ENCODE measurements at regions not wholly inside any gene's neighbourhood (a gene's known extent, or its start where the extent isn't known, plus 50 kb on each side); places are given as distances from the start of the nearest gene placed in this dataset.

DNA sequence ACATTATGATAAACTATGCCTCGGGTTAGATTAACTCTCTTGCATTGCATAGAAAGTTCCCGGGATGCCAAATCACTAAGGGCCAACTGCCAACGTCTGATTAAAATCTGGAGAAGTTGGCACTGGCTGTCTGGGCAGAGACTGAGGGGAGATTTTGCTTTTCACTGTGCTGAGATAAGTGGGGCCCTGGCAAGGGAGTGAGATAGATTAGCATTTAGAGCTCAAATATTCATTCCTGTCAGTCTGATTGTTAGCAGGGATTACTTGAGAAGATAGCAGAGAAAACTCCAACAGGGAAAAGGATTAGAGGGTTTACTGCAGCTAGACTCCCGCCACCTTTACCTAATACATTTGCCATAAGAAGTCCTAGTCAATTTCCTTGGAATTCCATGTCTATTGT, 714.1 kb upstream of the CHRM3 start:
- in situ Hi-C loops (cut with MboI; ENCODE audit: low pct_unique_long_range_greater_than_20kb, low sequenced_read_pairs, unreplicated experiment), result no loop called here
- TF ChIP-seq, protein P1, sequence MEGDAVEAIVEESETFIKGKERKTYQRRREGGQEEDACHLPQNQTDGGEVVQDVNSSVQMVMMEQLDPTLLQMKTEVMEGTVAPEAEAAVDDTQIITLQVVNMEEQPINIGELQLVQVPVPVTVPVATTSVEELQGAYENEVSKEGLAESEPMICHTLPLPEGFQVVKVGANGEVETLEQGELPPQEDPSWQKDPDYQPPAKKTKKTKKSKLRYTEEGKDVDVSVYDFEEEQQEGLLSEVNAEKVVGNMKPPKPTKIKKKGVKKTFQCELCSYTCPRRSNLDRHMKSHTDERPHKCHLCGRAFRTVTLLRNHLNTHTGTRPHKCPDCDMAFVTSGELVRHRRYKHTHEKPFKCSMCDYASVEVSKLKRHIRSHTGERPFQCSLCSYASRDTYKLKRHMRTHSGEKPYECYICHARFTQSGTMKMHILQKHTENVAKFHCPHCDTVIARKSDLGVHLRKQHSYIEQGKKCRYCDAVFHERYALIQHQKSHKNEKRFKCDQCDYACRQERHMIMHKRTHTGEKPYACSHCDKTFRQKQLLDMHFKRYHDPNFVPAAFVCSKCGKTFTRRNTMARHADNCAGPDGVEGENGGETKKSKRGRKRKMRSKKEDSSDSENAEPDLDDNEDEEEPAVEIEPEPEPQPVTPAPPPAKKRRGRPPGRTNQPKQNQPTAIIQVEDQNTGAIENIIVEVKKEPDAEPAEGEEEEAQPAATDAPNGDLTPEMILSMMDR (IDR thresholded peaks at IDR 0.05; ENCODE audit: extremely low read depth, insufficient read depth, missing control alignments), result no peak
- no peak for DNase-seq (ENCODE audit: low spot score)

DNA sequence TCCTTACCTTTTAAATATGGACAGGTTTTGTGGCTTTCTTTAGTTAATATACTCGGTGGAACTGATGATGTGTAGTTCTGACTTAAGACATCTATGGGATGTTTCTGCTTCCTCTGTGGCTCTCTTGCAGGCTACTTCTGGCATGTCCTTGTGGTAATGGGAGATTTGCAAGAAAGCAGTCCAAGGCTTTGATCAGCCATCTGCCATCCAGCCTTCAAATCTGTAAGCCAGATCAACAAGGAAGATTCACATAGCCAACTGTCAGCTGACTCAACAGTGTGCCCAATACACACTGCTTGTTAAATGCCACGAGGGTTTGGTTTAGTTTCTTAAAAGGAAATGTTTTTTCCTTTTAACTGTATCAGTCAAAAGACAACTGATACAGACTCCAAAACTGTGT, 722.2 kb upstream of the CHRM3 start:
- TF ChIP-seq, protein P1 (IDR thresholded peaks at IDR 0.05; ENCODE audit: extremely low read depth, insufficient read depth, missing control alignments), result no peak
- no peak for DNase-seq (ENCODE audit: low spot score)
- in situ Hi-C loops (cut with MboI; ENCODE audit: low pct_unique_long_range_greater_than_20kb, low sequenced_read_pairs, unreplicated experiment), result no loop called here

DNA sequence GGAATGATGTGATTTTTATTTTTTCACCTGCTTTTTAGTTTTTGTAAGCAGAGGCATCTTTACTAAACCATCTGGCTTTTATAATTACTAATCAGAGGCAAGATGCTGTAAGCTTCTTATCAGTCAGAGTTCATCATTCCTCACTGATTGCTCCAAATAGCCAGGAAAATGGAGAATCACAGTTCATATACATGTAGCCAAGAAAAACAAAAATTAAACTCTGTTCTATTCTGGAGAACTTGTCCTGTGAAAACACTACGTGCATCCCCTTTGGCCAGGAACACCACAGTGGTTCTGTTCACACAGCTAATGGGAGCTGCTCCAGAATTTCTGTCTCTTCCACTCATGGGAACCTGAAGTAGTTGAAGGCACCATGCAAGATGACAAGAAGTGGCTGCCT, 725.5 kb upstream of the CHRM3 start:
- TF ChIP-seq, protein P1 (IDR thresholded peaks at IDR 0.05; ENCODE audit: extremely low read depth, insufficient read depth, missing control alignments), result no peak
- no peak for DNase-seq (ENCODE audit: low spot score)
- in situ Hi-C loops (cut with MboI; ENCODE audit: low pct_unique_long_range_greater_than_20kb, low sequenced_read_pairs, unreplicated experiment), result no loop called here

DNA sequence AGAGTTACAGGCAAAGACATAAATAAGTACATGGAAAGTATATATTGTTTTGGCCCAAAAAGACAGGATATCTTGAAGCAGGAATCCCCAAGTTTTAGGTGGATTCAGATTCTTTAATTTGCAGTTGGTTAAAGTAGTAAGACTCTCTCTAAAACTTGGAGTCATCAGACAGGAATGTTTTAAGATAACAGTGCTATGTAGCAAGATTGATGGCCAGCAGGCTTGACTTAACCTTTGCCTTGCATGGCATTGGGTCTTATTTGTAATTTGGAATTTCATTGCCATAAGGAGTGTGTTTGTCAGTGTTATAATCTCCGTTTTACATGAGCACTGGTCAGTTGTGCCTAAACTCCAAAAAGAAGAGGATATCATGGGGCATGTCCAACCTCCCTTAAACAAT, 727.6 kb upstream of the CHRM3 start:
- no peak for DNase-seq (ENCODE audit: low spot score)
- in situ Hi-C loops (cut with MboI; ENCODE audit: low pct_unique_long_range_greater_than_20kb, low sequenced_read_pairs, unreplicated experiment), result no loop called here
- TF ChIP-seq, protein P1 (IDR thresholded peaks at IDR 0.05; ENCODE audit: extremely low read depth, insufficient read depth, missing control alignments), result no peak

DNA sequence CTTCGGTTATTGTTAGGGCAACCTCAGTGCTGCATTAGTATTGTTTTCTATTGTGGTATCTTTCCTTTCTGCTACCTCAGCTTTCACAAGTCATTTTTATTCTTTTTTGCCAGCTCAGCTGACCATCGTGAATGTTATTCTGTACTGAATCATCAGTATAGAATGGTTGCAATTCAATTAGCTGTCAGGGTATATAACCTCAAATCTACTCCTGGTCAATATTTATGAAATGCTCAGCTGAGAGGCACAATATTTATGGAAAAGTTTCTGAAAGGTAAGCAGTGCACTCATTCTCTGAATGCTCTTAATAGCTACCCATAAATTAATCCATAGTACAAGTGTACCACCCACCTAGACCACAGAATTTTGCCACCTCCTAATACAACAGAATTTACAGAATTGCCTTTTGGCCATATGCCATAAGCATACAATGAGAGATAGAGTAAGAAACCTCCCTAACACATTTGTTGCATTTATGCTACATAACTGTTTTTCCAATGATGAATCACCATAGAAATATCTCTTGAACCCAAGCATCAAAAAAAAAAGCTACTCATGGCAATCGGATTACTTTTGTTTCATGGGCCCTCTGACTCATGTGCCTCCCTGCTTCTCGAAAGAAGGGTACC, 732.6 kb upstream of the CHRM3 start:
- no peak for DNase-seq (ENCODE audit: low spot score)
- in situ Hi-C loops (cut with MboI; ENCODE audit: low pct_unique_long_range_greater_than_20kb, low sequenced_read_pairs, unreplicated experiment), result no loop called here
- TF ChIP-seq, protein P1 (IDR thresholded peaks at IDR 0.05; ENCODE audit: extremely low read depth, insufficient read depth, missing control alignments), result no peak

DNA sequence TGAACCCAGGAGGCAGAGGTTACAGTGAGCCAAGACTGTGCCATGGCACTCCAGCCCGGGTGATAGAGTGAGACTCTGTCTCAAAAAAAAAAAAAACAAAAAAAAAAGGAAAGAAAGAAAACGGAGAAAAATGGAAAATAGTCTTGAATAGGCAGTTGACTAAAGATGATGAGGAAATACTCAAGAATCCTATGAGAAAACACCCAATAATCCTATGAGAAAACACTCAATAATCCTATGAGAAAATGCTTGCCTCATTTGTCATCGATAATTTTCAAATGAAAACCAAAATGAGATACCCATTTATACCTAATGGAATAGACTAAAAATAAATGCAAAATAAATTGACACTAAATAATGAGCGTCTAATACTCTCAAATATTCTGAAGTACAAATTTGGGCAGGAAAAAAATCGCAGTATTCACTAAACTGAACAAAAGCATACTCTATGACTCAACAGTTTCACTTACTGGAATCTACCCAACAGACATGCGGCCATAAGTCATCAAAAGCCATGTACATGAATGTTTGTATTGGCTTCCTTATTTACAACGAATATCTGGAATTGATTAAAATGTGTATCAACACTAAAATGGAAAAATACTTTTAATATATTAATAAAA, 733.9 kb upstream of the CHRM3 start:
- in situ Hi-C loops (cut with MboI; ENCODE audit: low pct_unique_long_range_greater_than_20kb, low sequenced_read_pairs, unreplicated experiment), result no loop called here
- TF ChIP-seq, protein P1 (IDR thresholded peaks at IDR 0.05; ENCODE audit: extremely low read depth, insufficient read depth, missing control alignments), result no peak
- DNase-seq (ENCODE audit: low spot score), result no peak
